Suprapubic skin (tissue), 4 donors: ENCODE measurements at regions not wholly inside any gene's neighbourhood (a gene's known extent, or its start where the extent isn't known, plus 50 kb on each side); places are given as distances from the start of the nearest gene placed in this dataset.
"Not testable (repeated sequence)": the region's sequence is repeated elsewhere in the genome, so short reads cannot be mapped to it uniquely, and the experiment has no call there.

ENCODE experiments used
- DNase-seq, 2 donors: peaks; one replicate each; pipeline ENCODE4 v3.0.0-alpha.2; 2019; ENCODE audit warnings: low spot score in 2 of 2
- H3K27ac ChIP-seq: fragments of 200-600 bp; sonication (generic); one replicate; pipeline ENCODE4 v1.5.1; 2019
- H3K27me3 ChIP-seq: fragments of 200-600 bp; sonication (generic); one replicate; pipeline ENCODE4 v1.5.1; 2019
- H3K36me3 ChIP-seq: fragments of 200-600 bp; sonication (generic); one replicate; pipeline ENCODE4 v1.5.1; 2019
- H3K4me1 ChIP-seq: fragments of 200-600 bp; sonication (generic); one replicate; pipeline ENCODE4 v1.5.1; 2019
- H3K4me3 ChIP-seq: fragments of 200-600 bp; sonication (generic); one replicate; pipeline ENCODE4 v1.5.1; 2019; ENCODE audit warnings: mild to moderate bottlenecking
- H3K9me3 ChIP-seq: fragments of 200-600 bp; sonication (generic); one replicate; pipeline ENCODE4 v1.5.1; 2019
- CTCF ChIP-seq, 2 donors: fragments of 200-600 bp in 1 of 2; fragments of 450-650 bp in 1 of 2; sonication (generic) in 1 of 2; IDR thresholded peaks; one replicate each; pipeline ENCODE4 v1.5.1; 2016 to 2019; ENCODE audit warnings: antibody characterized with exemption in 2 of 2, mild to moderate bottlenecking in 1 of 2, moderate library complexity in 1 of 2
- EP300 ChIP-seq: sonication (generic); formaldehyde crosslinking; IDR thresholded peaks from one replicate; pipeline ENCODE4 v1.6.1; 2017; ENCODE audit warnings: antibody characterized with exemption
- POLR2A ChIP-seq, 2 donors: fragments of 450-650 bp; IDR thresholded peaks; one replicate each; pipeline ENCODE4 v1.6.1; 2017; ENCODE audit warnings: antibody characterized with exemption in 2 of 2, mild to moderate bottlenecking in 2 of 2, moderate library complexity in 2 of 2
- POLR2AphosphoS5 ChIP-seq, 3 donors: sonication (generic); formaldehyde crosslinking; IDR thresholded peaks; one replicate each; pipeline ENCODE4 v1.6.1; 2017; ENCODE audit warnings: antibody characterized with exemption in 3 of 3
- WGBS: methylation state at CpG from one replicate; pipeline ENCODE4 v1.1.5; 2018; 5-methylcytosine and 5-hydroxymethylcytosine counted together

GRCh38 chr2:77867146-77867545 is 345.0 kb upstream of the LRRTM4 start:
- TF ChIP-seq POLR2A (IDR thresholded peaks at IDR 0.05) (no peak), EP300 (no peak)
- no peaks in the 10 kb centered on the region for H3K27me3 ChIP-seq
- no peak overlapping the region for H3K4me3 ChIP-seq
- DNase-seq: no peak
- H3K9me3 ChIP-seq: no peaks in the 10 kb centered on the region
- no peak overlapping the region for H3K27ac ChIP-seq
- H3K36me3 ChIP-seq: no peaks in the 10 kb centered on the region
- H3K4me1 ChIP-seq: no peaks in the 10 kb centered on the region

- no peaks in the 10 kb centered on the region for H3K27me3 ChIP-seq
- no peaks in the 10 kb centered on the region for H3K4me1 ChIP-seq
- no peak overlapping the region for H3K27ac ChIP-seq
- H3K36me3 ChIP-seq: no peaks in the 10 kb centered on the region
- TF ChIP-seq EP300 (no peak), POLR2A (IDR thresholded peaks at IDR 0.05) (no peak), CTCF (IDR thresholded peaks at IDR 0.05) (no peak), POLR2AphosphoS5 (IDR thresholded peaks at IDR 0.05) (no peak)
- no peak for DNase-seq
- WGBS: 66% methylated on average over 3 of the region's 3 CpGs
- no peaks in the 10 kb centered on the region for H3K9me3 ChIP-seq
- no peak overlapping the region for H3K4me3 ChIP-seq
These were observed 351.3 kb upstream of the LRRTM4 start for GRCh38 chr2:77873506-77873905.

- DNase-seq, H3K4me1 ChIP-seq, H3K9me3 ChIP-seq, H3K4me3 ChIP-seq, H3K27me3 ChIP-seq, H3K36me3 ChIP-seq, H3K27ac ChIP-seq: not testable (repeated sequence)
- WGBS: 87% methylated on average over 6 of the region's 6 CpGs
These were observed 378.0 kb upstream of the LRRTM4 start for GRCh38 chr2:77900211-77900610.

- Histone ChIP-seq H3K36me3 (no peaks in the 10 kb centered on the region), H3K4me1 (no peaks in the 10 kb centered on the region), H3K27ac (no peak overlapping the region), H3K27me3 (no peaks in the 10 kb centered on the region), H3K4me3 (no peak overlapping the region), H3K9me3 (peaks cover 3% of the 10 kb centered on the region)
- WGBS: 80% methylated on average over 3 of the region's 3 CpGs
- no peak for DNase-seq
- TF ChIP-seq POLR2A (IDR thresholded peaks at IDR 0.05) (no peak), EP300 (no peak), CTCF (IDR thresholded peaks at IDR 0.05) (no peak)
These were observed 388.0 kb upstream of the LRRTM4 start for GRCh38 chr2:77910136-77910535.

GRCh38 chr2:77920838-77921366 is 398.7 kb upstream of the LRRTM4 start:
- Histone ChIP-seq H3K4me1 (no peaks in the 10 kb centered on the region), H3K9me3 (peaks cover 3% of the 10 kb centered on the region), H3K27ac (no peak overlapping the region), H3K36me3 (no peaks in the 10 kb centered on the region), H3K27me3 (no peaks in the 10 kb centered on the region), H3K4me3 (no peak overlapping the region)
- no peak for TF ChIP-seq CTCF (IDR thresholded peaks at IDR 0.05)
- TF ChIP-seq POLR2A (IDR thresholded peaks at IDR 0.05): no peak
- TF ChIP-seq POLR2AphosphoS5 (IDR thresholded peaks at IDR 0.05): no peak
- TF ChIP-seq EP300: no peak
- no peak for DNase-seq
- WGBS: 66% methylated on average over 3 of the region's 3 CpGs

- Histone ChIP-seq H3K4me3 (no peak overlapping the region), H3K27ac (no peak overlapping the region), H3K9me3 (peaks cover 3% of the 10 kb centered on the region), H3K4me1 (no peaks in the 10 kb centered on the region), H3K27me3 (no peaks in the 10 kb centered on the region), H3K36me3 (no peaks in the 10 kb centered on the region)
- WGBS: 82% methylated on average over 1 of the region's 1 CpG
- no peak for DNase-seq
- TF ChIP-seq EP300 (no peak), POLR2A (IDR thresholded peaks at IDR 0.05) (no peak), CTCF (IDR thresholded peaks at IDR 0.05) (no peak), POLR2AphosphoS5 (IDR thresholded peaks at IDR 0.05) (no peak)
These were observed 400.4 kb upstream of the LRRTM4 start for GRCh38 chr2:77922567-77922966.
